WERI-Rb-1 (cell line): ENCODE measurements at regions not wholly inside any gene's neighbourhood (a gene's known extent, or its start where the extent isn't known, plus 50 kb on each side); places are given as distances from the start of the nearest gene placed in this dataset.

ENCODE experiments used
- DNase-seq: peaks from one replicate; pipeline ENCODE4 v3.0.0-alpha.2; 2020
- H3K27ac ChIP-seq: fragments of 250-450 bp; sonication (Bioruptor Pico); 2 replicates; pipeline ENCODE4 v1.5.1; 2020; ENCODE audit warnings: mild to moderate bottlenecking, moderate library complexity
- H3K27me3 ChIP-seq: fragments of 250-450 bp; sonication (Bioruptor Pico); 2 replicates; pipeline ENCODE4 v1.5.1; 2021; ENCODE audit warnings: mild to moderate bottlenecking, low read depth, moderate library complexity; ENCODE audit not compliant: insufficient read depth, severe bottlenecking
- H3K36me3 ChIP-seq: fragments of 250-450 bp; sonication (Bioruptor Pico); 2 replicates; pipeline ENCODE4 v1.5.1; 2020; ENCODE audit warnings: mild to moderate bottlenecking, moderate library complexity
- H3K4me3 ChIP-seq: 2 replicates; pipeline ENCODE4 v1.5.1; 2011; ENCODE audit warnings: low read depth, mild to moderate bottlenecking, control low read depth, low read length
- H3K9me3 ChIP-seq: fragments of 250-450 bp; sonication (Bioruptor Pico); 2 replicates; pipeline ENCODE4 v1.5.1; 2021; ENCODE audit warnings: mild to moderate bottlenecking, moderate library complexity; ENCODE audit not compliant: severe bottlenecking
- TF ChIP-seq, protein P1 (sequence below): IDR thresholded peaks from 2 replicates; pipeline ENCODE4 v1.5.1; 2011; ENCODE audit warnings: low read depth, mild to moderate bottlenecking, control low read depth, inconsistent platforms, low read length

DNA sequence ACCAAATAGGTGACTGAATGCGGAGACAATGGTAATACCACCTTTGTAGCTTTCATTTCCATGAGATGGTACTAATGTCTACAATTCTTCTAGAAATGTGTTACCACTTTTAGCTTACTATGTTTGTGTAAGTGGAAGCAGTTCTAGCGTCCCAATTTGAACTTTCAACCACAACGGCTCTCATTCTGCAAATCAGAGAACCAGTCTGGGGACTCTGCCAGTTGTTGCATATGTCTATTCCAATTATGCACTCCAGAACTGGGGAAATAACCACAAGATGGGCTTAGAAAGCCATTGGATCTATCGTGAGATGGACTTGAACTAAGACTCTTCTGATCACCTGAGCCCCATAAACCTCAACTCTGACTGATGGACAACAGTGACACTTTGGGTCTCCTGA, 862.3 kb downstream of the SLITRK1 start:
- Histone ChIP-seq H3K27me3 (no peaks in the 10 kb centered on the region), H3K27ac (no peak overlapping the region), H3K36me3 (no peaks in the 10 kb centered on the region), H3K4me3 (no peak overlapping the region), H3K9me3 (no peaks in the 10 kb centered on the region)
- no peak for DNase-seq
- TF ChIP-seq, protein P1, sequence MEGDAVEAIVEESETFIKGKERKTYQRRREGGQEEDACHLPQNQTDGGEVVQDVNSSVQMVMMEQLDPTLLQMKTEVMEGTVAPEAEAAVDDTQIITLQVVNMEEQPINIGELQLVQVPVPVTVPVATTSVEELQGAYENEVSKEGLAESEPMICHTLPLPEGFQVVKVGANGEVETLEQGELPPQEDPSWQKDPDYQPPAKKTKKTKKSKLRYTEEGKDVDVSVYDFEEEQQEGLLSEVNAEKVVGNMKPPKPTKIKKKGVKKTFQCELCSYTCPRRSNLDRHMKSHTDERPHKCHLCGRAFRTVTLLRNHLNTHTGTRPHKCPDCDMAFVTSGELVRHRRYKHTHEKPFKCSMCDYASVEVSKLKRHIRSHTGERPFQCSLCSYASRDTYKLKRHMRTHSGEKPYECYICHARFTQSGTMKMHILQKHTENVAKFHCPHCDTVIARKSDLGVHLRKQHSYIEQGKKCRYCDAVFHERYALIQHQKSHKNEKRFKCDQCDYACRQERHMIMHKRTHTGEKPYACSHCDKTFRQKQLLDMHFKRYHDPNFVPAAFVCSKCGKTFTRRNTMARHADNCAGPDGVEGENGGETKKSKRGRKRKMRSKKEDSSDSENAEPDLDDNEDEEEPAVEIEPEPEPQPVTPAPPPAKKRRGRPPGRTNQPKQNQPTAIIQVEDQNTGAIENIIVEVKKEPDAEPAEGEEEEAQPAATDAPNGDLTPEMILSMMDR, result no peak

DNA sequence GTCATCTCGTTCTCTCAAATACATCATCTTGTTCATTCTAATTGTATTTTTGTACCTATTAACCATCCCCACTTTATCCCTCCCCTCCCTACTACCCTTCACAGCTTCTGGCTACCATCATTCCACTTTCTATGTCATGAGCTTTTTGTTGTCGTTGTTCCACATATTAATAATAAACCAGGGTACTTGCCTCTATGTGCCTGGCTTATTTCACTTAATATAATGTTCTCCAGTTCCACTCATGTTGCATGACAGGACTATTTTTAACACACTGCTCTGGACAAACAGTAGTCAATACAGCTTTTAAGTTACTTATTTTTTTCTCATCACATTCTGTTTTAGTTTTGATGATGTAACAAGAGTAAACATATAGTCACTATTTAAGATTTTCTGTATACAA, 872.3 kb downstream of the SLITRK1 start:
- TF ChIP-seq, protein P1, result no peak
- Histone ChIP-seq H3K27ac (no peak overlapping the region), H3K4me3 (no peak overlapping the region), H3K9me3 (no peaks in the 10 kb centered on the region), H3K36me3 (no peaks in the 10 kb centered on the region), H3K27me3 (no peaks in the 10 kb centered on the region)
- no peak for DNase-seq

DNA sequence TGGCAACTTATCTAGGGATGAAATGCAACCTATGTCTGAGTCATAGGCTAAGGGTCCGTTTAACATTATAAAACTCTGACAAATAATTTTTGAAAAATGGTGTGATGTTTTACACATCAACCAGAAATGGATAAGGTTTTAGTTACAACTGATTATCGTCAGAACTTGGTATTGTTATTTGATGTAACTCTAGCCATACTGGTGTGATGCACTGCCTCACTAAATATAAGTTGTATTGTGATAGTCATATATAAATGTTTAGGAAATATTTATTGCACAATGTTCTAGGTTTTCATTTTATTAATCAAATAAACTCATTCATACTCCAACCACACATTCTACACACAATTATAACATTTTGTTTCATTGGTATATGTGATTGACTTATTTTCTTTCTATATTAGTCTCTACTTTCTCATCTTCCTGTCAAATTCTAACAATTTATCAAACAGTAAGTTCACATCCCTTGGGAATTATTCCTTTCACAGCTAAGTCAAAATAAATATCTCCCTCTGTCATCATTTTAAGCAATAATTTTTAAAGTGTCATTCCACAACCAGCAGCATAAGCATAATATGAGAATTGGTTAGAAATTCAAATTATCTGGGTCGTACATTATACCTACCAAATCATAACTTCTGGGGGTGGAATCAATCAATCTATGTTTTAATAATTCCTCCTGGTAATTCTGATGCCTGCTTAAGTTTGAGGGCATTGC, 873.9 kb downstream of the SLITRK1 start:
- Histone ChIP-seq H3K36me3 (no peaks in the 10 kb centered on the region), H3K27ac (no peak overlapping the region), H3K9me3 (no peaks in the 10 kb centered on the region), H3K27me3 (no peaks in the 10 kb centered on the region), H3K4me3 (no peak overlapping the region)
- TF ChIP-seq, protein P1, result no peak
- no peak for DNase-seq

DNA sequence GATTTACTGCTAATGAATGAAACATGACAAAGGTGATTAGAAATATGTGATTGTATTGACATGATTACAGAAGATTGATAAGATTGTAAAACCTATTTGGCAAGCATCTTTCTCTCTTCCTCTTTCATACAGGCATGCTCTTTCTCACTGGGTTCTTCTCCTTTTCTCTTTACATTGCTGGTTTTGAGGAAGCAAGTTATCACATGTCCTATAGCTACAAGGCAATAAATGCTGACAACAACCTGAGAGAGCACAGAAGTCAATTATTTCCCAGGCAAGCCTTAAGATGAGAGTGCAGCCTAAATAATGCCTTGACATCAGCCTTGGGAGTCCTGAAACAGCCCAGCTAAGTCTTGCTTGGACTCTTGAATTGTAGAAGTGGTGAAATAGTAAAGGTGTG, 875.0 kb downstream of the SLITRK1 start:
- TF ChIP-seq, protein P1, result no peak
- DNase-seq, result no peak
- Histone ChIP-seq H3K27me3 (no peaks in the 10 kb centered on the region), H3K36me3 (no peaks in the 10 kb centered on the region), H3K27ac (no peak overlapping the region), H3K4me3 (no peak overlapping the region), H3K9me3 (no peaks in the 10 kb centered on the region)

DNA sequence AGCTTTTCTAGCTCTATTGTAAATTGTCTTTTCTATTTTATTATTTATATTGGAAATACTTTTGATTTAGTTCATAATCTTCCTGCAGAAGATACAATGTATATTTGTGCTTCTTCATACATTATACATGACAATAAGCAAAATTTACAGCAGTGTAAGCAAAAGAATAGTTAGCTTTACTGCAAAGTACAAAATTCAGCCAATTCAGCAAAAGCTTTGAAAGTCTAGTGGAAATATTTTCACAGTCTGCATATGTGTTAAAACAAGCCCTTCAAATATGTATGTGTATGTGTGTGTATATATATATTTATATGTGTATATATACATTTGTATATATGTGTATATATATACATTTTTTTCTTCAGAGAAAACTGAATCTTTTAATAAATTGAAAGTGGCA, 879.1 kb downstream of the SLITRK1 start:
- Histone ChIP-seq H3K27ac (no peak overlapping the region), H3K9me3 (no peaks in the 10 kb centered on the region), H3K36me3 (no peaks in the 10 kb centered on the region), H3K4me3 (no peak overlapping the region), H3K27me3 (no peaks in the 10 kb centered on the region)
- DNase-seq, result no peak
- TF ChIP-seq, protein P1, result no peak

DNA sequence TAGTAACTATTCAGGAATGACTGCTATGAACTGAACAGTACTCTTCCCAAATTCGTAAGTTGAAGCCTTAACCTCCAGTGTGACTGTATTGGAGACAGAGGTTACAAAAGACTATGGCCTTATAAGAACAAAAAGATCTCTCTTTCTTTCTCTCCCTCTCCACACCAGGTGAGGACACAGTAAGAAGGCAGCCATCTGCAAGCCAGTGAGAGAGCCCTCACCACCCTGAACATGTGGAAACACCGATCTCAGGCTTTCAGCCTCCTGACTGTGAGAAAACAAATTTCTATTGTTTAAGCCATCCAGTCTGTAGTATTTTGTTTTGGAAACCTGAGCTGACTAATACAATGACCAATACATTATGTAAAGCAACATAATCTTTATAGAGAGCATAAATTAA, 888.9 kb downstream of the SLITRK1 start:
- TF ChIP-seq, protein P1, result no peak
- no peak for DNase-seq

More for the DNA sequence above, 888.9 kb downstream of the SLITRK1 start:
- Histone ChIP-seq H3K9me3 (no peaks in the 10 kb centered on the region), H3K4me3 (no peak overlapping the region), H3K27me3 (no peaks in the 10 kb centered on the region), H3K36me3 (no peaks in the 10 kb centered on the region), H3K27ac (no peak overlapping the region)
